Activated CD4-positive, alpha-beta memory T cell treated with anti-CD3 and anti-CD28 coated beads, Interleukin-2, amount 10 ng/mL, durations not matched to agents 7 days and 5 days (primary cell): ENCODE measurements at regions not wholly inside any gene's neighbourhood (a gene's known extent, or its start where the extent isn't known, plus 50 kb on each side); places are given as distances from the start of the nearest gene placed in this dataset.
"Not testable (repeated sequence)": the region's sequence is repeated elsewhere in the genome, so short reads cannot be mapped to it uniquely, and the experiment has no call there.

ENCODE experiments used
- CTCF ChIA-PET: fragments of 350-600 bp; sonication (Branson Sonifier 250); formaldehyde crosslinking; loops from one replicate; lab custom pipeline; 2021; ENCODE audit warnings: antibody characterized with exemption, inconsistent platforms; lab: Charles Lee
- POLR2A ChIA-PET: fragments of 350-600 bp; sonication (Branson Sonifier 250); formaldehyde crosslinking; loops from one replicate; lab custom pipeline; 2021; ENCODE audit warnings: antibody characterized with exemption; lab: Charles Lee
- DNase-seq: peaks from one replicate; pipeline ENCODE4 v3.0.0-alpha.2; 2020
- H3K27ac Mint-ChIP-seq: one replicate; pipeline ENCODE4 v1.8.0; 2021; ENCODE audit warnings: mild to moderate bottlenecking, mixed read lengths
- H3K27me3 Mint-ChIP-seq: one replicate; pipeline ENCODE4 v1.8.0; 2021; ENCODE audit warnings: mixed read lengths
- H3K36me3 Mint-ChIP-seq: one replicate; pipeline ENCODE4 v1.8.0; 2021; ENCODE audit warnings: low read depth, mixed read lengths
- H3K4me1 Mint-ChIP-seq: one replicate; pipeline ENCODE4 v1.8.0; 2021; ENCODE audit warnings: mixed read lengths
- H3K4me3 Mint-ChIP-seq: one replicate; pipeline ENCODE4 v1.8.0; 2021; ENCODE audit warnings: mild to moderate bottlenecking, mixed read lengths
- H3K9me3 Mint-ChIP-seq: one replicate; pipeline ENCODE4 v1.8.0; 2021; ENCODE audit warnings: mixed read lengths

- no peak overlapping the region for H3K4me3 Mint-ChIP-seq
- DNase-seq, result no peak
- no peak overlapping the region for H3K27ac Mint-ChIP-seq
- no peaks in the 10 kb centered on the region for H3K4me1 Mint-ChIP-seq
- no peaks in the 10 kb centered on the region for H3K36me3 Mint-ChIP-seq
- CTCF ChIA-PET, result no interaction called here
- H3K9me3 Mint-ChIP-seq, result peaks cover 16% of the 10 kb centered on the region
- POLR2A ChIA-PET, result no interaction called here
- no peaks in the 10 kb centered on the region for H3K27me3 Mint-ChIP-seq
These were observed 519.1 kb upstream of the FOXG1 start for GRCh38 chr14:28247491-28247890.

DNA sequence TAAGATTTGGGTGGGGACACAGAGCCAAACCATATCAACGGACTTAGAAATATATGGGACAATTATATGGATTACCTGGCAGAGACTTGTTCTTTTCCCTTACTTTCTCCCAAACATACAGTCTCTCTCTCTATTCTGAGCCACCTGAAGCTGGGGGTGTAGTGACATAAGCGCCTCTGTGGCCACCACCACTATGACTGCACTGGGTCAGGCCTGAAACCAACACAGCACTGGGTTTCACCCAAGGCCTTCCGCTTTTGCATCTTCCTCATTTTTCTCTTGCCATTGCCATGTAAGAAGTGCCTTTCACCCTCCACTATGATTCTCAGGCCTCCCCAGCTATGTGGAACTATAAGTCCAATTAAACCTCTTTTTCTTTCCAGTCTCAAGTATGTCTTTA lies 514.5 kb upstream of the FOXG1 start:
- POLR2A ChIA-PET, H3K27me3 Mint-ChIP-seq, DNase-seq, H3K4me3 Mint-ChIP-seq, H3K4me1 Mint-ChIP-seq, H3K36me3 Mint-ChIP-seq, CTCF ChIA-PET, H3K27ac Mint-ChIP-seq: not testable (repeated sequence)
- peaks cover 19% of the 10 kb centered on the region for H3K9me3 Mint-ChIP-seq

DNA sequence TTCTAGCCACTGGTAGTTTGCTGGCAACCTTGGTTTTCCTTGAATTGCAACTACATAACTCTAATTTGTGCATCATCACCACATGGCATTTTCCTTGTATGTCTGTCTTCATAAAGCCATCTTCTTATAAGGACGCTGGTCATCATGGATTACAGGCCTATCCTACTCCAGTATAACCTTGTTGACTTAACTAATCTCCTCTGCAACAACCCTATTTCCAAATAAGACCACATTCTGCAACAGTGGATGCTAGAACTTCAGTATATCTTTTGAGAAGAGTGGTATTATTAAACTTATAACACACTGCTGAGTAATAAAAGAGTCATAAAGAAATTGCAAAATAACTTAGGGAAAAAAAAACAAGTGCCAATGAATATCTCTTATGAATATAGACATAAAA lies 511.8 kb upstream of the FOXG1 start:
- Mint-ChIP-seq H3K4me1 (no peaks in the 10 kb centered on the region), H3K9me3 (peaks cover 15% of the 10 kb centered on the region), H3K36me3 (no peaks in the 10 kb centered on the region), H3K27ac (no peak overlapping the region), H3K27me3 (no peaks in the 10 kb centered on the region), H3K4me3 (no peak overlapping the region)
- ChIA-PET CTCF (no interaction called here), POLR2A (no interaction called here)
- no peak for DNase-seq

- Mint-ChIP-seq H3K4me3 (no peak overlapping the region), H3K27ac (no peak overlapping the region), H3K27me3 (no peaks in the 10 kb centered on the region), H3K4me1 (no peaks in the 10 kb centered on the region), H3K9me3 (peaks cover 30% of the 10 kb centered on the region), H3K36me3 (no peaks in the 10 kb centered on the region)
- DNase-seq, result no peak
- POLR2A ChIA-PET, result no interaction called here
- CTCF ChIA-PET, result no interaction called here
These were observed 502.3 kb upstream of the FOXG1 start for GRCh38 chr14:28264306-28264705.

DNA sequence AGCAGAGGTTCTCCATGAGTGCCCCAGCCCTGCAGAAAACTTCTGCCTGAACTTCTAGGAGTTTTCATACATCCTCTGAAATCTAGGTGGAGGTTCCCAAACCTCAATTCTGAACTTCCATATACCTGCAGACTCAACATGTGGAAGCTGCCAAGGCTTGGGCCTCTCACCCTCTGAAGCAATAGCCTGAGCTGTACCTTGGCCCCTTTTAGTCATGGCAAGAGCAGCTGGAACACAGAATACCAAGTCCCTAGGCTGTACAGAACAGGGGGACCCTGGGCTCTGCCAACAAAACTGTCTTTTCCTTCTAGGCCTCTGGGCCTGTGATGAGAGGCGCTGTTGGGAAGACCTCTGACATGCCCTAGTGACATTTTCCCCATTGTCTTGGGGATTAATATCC lies 494.3 kb upstream of the FOXG1 start:
- H3K27me3 Mint-ChIP-seq, result no peaks in the 10 kb centered on the region
- POLR2A ChIA-PET, result no interaction called here

GRCh38 chr14:28280530-28280929 lies 486.1 kb upstream of the FOXG1 start:
- no peak for DNase-seq
- ChIA-PET CTCF (no interaction called here), POLR2A (no interaction called here)
- Mint-ChIP-seq H3K36me3 (no peaks in the 10 kb centered on the region), H3K27ac (no peak overlapping the region), H3K4me1 (no peaks in the 10 kb centered on the region), H3K4me3 (no peak overlapping the region), H3K27me3 (no peaks in the 10 kb centered on the region), H3K9me3 (peaks cover 10% of the 10 kb centered on the region)

More for the DNA sequence above, 494.3 kb upstream of the FOXG1 start:
- Mint-ChIP-seq H3K4me1 (no peaks in the 10 kb centered on the region), H3K36me3 (no peaks in the 10 kb centered on the region), H3K27ac (no peak overlapping the region), H3K9me3 (peaks cover 26% of the 10 kb centered on the region), H3K4me3 (no peak overlapping the region)
- CTCF ChIA-PET, result no interaction called here
- no peak for DNase-seq

DNA sequence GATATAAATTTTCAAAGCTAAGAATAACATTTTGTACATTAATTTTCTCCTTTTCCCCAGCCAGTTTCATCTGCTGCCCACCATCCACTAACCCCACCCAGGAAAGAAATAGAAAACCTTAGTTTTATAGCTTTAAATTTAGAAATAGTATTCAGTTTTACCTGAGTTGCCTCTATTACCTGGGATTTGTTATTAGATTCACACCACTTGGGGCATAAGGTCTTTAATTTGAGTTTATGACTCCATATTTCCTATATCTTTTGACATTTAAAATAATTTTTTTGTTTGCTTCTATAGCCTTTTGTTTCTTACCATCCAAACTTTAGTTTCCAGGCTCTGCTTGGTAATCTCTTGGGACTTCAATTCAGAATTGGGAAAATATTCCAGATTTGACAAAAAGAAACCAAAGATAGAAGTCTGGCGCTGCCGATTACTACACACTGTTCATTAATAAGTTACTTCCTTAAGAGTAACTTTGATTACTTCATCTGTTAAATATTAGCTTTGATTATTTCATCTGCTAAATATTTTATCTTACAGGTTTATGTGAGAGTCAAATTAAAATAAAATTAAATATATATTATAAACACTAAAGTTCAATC lies 485.5 kb upstream of the FOXG1 start:
- no peak overlapping the region for H3K27ac Mint-ChIP-seq
- ChIA-PET CTCF (no interaction called here), POLR2A (no interaction called here)
- peaks cover 10% of the 10 kb centered on the region for H3K9me3 Mint-ChIP-seq
- no peaks in the 10 kb centered on the region for H3K36me3 Mint-ChIP-seq
- no peaks in the 10 kb centered on the region for H3K27me3 Mint-ChIP-seq
- H3K4me3 Mint-ChIP-seq, result no peak overlapping the region
- no peaks in the 10 kb centered on the region for H3K4me1 Mint-ChIP-seq
- DNase-seq, result no peak

- CTCF ChIA-PET, result no interaction called here
- Mint-ChIP-seq H3K9me3 (peaks cover 10% of the 10 kb centered on the region), H3K4me3 (no peak overlapping the region), H3K27me3 (no peaks in the 10 kb centered on the region), H3K36me3 (no peaks in the 10 kb centered on the region), H3K4me1 (no peaks in the 10 kb centered on the region), H3K27ac (no peak overlapping the region)
- no peak for DNase-seq
- POLR2A ChIA-PET, result no interaction called here
These were observed 481.9 kb upstream of the FOXG1 start for GRCh38 chr14:28284546-28285300.

DNA sequence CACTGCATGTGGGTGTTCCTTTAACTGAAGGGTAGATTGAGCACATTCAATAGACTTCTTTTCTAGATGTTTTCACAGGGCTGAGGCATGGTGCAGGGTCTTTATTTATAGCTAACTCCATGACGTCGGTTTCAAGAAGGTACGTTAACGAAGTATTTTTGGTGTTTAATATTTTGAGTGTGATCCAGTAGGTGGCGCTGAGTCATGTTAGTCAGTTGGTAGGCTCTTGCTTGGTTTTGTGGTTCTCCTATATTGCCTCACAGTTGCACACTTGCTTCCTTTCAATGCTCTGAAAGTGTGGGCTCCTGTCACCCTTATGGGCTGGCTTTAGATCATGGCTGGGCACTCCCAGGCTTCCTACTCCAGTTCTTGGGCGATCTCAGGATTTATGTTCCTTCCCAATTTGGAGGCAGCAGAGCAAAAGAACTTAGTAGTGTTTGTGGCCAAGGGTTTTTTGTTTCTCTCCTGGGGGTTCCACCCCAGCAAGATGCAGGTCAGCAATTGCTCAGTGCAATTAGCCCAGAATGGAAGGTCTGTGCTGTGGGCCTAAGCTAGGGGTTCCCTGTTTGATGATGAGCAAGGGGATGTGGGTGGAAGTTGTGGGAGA lies 471.6 kb upstream of the FOXG1 start:
- no peak overlapping the region for H3K27ac Mint-ChIP-seq
- DNase-seq, result no peak
- H3K27me3 Mint-ChIP-seq, result no peaks in the 10 kb centered on the region
- H3K4me1 Mint-ChIP-seq, result no peaks in the 10 kb centered on the region
- ChIA-PET POLR2A (no interaction called here), CTCF (no interaction called here)
- no peaks in the 10 kb centered on the region for H3K36me3 Mint-ChIP-seq
- no peak overlapping the region for H3K4me3 Mint-ChIP-seq
- peaks cover 26% of the 10 kb centered on the region for H3K9me3 Mint-ChIP-seq

- DNase-seq, result no peak
- ChIA-PET CTCF (no interaction called here), POLR2A (no interaction called here)
- H3K36me3 Mint-ChIP-seq, result no peaks in the 10 kb centered on the region
- H3K27ac Mint-ChIP-seq, result no peak overlapping the region
- H3K4me1 Mint-ChIP-seq, result no peaks in the 10 kb centered on the region
- peaks cover 21% of the 10 kb centered on the region for H3K9me3 Mint-ChIP-seq
- H3K27me3 Mint-ChIP-seq, result no peaks in the 10 kb centered on the region
- H3K4me3 Mint-ChIP-seq, result no peak overlapping the region
These were observed 469.0 kb upstream of the FOXG1 start for GRCh38 chr14:28297559-28297958.

DNA sequence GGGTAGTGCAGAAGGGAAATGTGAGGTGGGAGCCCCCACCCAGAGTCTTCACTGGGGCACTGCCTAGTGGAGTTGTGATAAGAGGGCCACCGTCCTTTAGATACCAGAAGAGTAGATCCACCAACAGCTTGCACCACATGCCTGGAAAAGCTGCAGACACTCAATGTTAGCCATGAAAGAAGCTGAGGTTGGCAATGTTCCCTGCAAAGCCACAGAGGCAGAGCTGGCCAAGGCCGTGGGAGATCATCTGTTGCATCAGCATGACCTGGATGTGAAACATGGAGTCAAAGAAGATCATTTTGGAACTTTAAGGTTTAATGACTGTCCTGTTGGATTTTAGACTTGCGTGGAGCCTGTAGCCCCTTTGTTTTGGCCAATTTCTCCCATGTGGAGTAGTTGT lies 468.4 kb upstream of the FOXG1 start:
- Mint-ChIP-seq H3K4me1 (no peaks in the 10 kb centered on the region), H3K9me3 (peaks cover 20% of the 10 kb centered on the region), H3K27ac (no peak overlapping the region), H3K27me3 (no peaks in the 10 kb centered on the region), H3K36me3 (no peaks in the 10 kb centered on the region), H3K4me3 (no peak overlapping the region)
- CTCF ChIA-PET, result no interaction called here
- POLR2A ChIA-PET, result no interaction called here
- no peak for DNase-seq

DNA sequence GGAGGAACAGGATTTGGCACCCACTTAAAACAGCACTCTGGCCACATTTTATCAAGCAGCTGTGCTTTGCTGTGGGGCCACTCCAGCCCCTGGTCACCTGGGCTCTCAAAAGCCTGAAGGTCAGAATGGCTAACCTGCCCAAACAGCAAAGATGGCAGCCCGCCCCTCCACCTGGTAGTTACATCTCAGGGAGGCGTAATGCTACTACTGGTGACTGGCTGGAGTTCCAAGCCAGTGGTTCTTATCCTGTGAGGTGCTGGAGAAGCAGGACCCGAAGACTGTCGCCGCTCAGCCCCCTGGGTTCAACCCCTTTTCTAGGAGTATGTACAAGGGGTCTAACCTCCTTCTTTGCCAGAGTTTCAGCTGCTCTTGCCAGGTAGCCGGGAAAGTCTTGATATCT lies 467.4 kb upstream of the FOXG1 start:
- no peaks in the 10 kb centered on the region for H3K4me1 Mint-ChIP-seq
- no peaks in the 10 kb centered on the region for H3K27me3 Mint-ChIP-seq
- no peak for DNase-seq
- H3K27ac Mint-ChIP-seq, result no peak overlapping the region
- ChIA-PET POLR2A (no interaction called here), CTCF (no interaction called here)
- H3K9me3 Mint-ChIP-seq, result peaks cover 16% of the 10 kb centered on the region
- no peaks in the 10 kb centered on the region for H3K36me3 Mint-ChIP-seq
- no peak overlapping the region for H3K4me3 Mint-ChIP-seq

GRCh38 chr14:28300356-28300755 lies 466.2 kb upstream of the FOXG1 start:
- ChIA-PET POLR2A (no interaction called here), CTCF (no interaction called here)
- Mint-ChIP-seq H3K27me3 (no peaks in the 10 kb centered on the region), H3K9me3 (peaks cover 12% of the 10 kb centered on the region), H3K36me3 (no peaks in the 10 kb centered on the region), H3K4me1 (no peaks in the 10 kb centered on the region), H3K27ac (no peak overlapping the region), H3K4me3 (no peak overlapping the region)
- DNase-seq, result no peak

DNA sequence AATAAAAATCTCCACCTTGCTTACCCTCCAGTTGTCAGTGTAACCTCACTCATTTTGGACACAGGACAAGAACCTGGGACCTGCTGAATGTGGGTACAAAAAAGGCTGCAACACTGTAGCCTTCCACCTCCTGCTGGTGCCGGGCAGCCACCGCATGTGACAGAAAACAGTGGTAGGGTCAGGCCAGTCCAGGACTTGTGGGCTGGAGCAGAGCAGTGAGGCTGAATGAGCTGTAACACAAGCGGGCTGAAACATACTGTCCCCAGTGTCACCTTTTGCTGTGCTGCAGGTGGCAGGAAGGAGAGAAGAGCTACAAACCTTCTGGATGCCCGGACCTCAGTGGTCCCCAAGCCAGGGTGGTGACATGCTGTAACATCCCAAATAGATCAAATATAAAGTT lies 465.4 kb upstream of the FOXG1 start:
- no peak overlapping the region for H3K27ac Mint-ChIP-seq
- POLR2A ChIA-PET, result no interaction called here

More for the DNA sequence above, 465.4 kb upstream of the FOXG1 start:
- Mint-ChIP-seq H3K27me3 (no peaks in the 10 kb centered on the region), H3K36me3 (no peaks in the 10 kb centered on the region), H3K9me3 (peaks cover 12% of the 10 kb centered on the region), H3K4me3 (no peak overlapping the region), H3K4me1 (no peaks in the 10 kb centered on the region)
- DNase-seq, result no peak
- CTCF ChIA-PET, result no interaction called here
